ENCODE measurements at regions not wholly inside any gene's neighbourhood (a gene's known extent, or its start where the extent isn't known, plus 50 kb on each side); places are given as distances from the start of the nearest gene placed in this dataset.
"Not testable (repeated sequence)": the region's sequence is repeated elsewhere in the genome, so short reads cannot be mapped to it uniquely, and the experiment has no call there.

GRCh38 chrX:40411340-40412111 is 169.2 kb upstream of the ATP6AP2 start:
- DNase-seq (ENCODE audit: low read depth), result no peak

DNA sequence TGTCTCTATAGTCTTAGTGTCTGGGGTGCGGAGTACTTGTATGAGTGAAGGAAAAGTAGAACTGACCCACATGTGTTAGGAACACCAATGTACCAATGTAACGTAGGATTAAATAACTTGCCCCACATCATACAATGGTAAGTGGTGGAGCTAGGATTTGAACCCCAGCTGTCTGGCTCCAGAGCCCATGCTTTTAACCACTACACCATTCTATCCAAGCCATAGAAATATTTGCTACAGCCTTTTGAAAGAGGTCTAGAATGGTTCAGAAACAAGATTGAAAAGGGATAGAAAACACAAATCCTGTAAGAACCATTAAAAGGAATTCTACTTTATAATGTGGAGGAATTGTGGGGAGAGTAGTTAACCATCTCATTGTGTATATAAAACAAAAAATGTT is 169.9 kb upstream of the ATP6AP2 start:
- DNase-seq (ENCODE audit: low read depth), result no peak

GRCh38 chrX:40406330-40406859 is 174.4 kb upstream of the ATP6AP2 start:
- DNase-seq (ENCODE audit: low read depth), result no peak

GRCh38 chrX:40405399-40405798 is 175.4 kb upstream of the ATP6AP2 start:
- DNase-seq (ENCODE audit: low read depth), result no peak

DNA sequence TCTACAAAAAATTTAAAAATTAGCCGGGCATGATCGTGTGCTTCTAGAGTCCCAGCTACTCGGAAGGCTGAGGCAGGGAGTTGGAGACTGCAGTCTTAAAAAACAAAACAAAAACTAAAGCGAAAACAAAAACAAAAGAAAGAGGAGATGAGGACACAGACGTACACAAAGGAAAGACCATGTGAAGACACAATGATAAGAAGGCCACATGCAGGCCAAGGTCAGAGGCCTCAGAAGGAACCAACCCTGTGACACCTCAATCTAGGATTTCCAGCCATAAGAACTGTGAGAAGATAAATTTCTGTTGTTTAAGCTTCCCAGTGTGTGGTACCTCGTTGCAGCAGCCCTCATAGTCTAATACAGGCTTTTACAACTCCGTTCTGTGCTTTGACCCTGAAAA is 177.0 kb upstream of the ATP6AP2 start:
- no peak for DNase-seq (ENCODE audit: low read depth)

GRCh38 chrX:40402831-40403533 is 177.8 kb upstream of the ATP6AP2 start:
- peak; percentile 36 for DNase-seq (ENCODE audit: low read depth)

DNA sequence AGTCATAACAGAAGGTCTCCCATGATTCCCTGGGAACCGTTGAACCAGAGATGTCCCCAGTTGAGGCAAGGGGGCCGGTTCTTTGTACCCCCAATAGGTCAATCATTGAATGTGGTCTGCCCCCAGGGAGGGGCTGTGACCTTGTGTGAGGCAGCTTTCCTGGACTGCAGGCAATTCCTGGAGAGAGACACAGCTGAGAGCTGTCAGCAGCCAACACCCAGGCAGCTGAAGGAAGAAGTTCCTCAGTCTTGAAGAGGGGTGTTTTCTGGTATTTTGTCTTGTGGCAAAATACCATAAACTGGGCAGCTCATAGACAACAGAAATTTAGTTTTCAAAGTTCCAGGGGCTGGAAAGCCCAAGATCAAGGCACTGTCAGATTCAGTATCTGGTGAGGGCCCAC is 185.7 kb upstream of the ATP6AP2 start:
- no peak for DNase-seq (ENCODE audit: low read depth)

GRCh38 chrX:40394302-40394701 is 186.5 kb upstream of the ATP6AP2 start:
- no peak for DNase-seq (ENCODE audit: low read depth)

DNA sequence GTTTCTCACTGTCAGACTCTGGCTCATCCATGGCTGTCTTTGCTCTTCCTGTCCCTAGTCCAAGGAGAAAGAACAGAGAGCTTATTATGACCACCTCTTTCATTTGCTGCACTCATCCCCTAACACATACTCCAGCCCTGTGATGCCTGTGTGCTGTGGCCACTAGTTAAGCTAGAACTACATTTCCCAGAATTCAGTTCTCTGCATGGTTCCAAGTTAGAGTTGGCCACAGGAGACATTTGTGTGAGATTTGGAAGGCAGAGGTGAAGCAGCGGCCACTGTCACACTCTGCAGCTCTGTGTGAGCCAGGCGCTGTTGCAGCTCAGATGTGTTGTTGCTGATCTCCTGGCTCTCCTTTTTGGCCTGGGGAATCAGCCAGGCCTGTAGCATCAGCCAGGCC is 188.2 kb upstream of the ATP6AP2 start:
- no peak for DNase-seq (ENCODE audit: low read depth)

- no peak for DNase-seq (ENCODE audit: low read depth)
Observed at GRCh38 chrX:40391662-40392061, 189.1 kb upstream of the ATP6AP2 start.

DNA sequence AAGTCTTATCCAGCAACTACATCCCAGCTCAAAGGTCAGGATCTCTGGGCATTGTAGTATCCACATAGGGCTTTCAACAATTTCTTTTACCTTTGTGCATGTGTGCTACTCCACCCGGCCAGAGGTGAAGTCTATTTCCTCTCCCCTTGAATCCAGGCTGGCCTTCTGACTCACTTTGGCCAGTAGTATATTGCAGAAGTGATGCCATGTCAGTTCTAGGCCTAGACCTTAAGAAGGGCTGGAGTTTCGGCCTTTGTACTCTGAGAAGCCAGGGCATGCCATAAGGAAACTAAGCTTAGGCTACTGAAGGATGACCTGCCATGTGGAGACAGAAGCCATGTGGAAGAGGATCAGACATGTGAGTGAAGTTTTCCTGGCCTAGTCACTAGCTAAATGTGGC is 191.2 kb upstream of the ATP6AP2 start:
- DNase-seq (ENCODE audit: low read depth), result no peak

DNA sequence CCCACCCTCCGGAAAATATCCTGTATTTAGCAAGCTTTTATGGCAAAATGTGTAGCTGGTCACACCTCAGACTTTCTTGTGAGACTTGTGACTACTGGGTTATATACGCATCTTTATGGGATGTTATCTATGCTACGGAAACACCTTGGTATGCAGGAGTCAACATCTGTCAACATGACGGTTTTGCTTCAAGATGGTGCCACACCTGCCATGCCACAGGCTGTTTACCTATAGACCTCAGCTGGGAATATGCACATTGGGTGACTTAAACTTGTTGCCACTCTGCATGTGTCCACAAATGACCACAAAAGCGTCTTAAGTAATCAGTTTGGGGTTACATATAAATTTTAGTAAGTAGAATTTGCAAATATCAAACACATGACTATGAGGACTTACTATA is 192.3 kb upstream of the ATP6AP2 start:
- DNase-seq (ENCODE audit: low read depth), result no peak

- not testable (repeated sequence) for DNase-seq (ENCODE audit: low read depth)
Observed at GRCh38 chrX:40387869-40388268, 192.9 kb upstream of the ATP6AP2 start.

DNA sequence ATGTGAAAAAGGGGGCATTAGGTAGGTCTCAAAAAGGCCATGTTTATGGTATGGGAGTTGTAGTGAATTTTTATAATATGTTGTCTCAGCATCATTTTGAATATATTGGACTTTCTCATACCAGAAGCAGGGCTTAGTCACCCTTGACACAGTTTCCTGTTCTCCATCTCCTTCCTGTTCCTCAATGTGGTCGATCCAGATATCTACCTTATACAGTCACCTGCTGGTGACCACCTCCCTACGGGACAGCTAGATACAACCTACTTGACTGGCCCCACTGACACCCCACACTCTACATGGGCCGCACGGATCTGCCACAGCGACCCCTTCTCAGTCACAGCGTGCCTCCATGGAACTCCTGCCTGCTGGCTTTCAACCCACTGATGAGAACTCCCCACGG is 193.5 kb upstream of the ATP6AP2 start:
- not testable (repeated sequence) for DNase-seq (ENCODE audit: low read depth)

DNA sequence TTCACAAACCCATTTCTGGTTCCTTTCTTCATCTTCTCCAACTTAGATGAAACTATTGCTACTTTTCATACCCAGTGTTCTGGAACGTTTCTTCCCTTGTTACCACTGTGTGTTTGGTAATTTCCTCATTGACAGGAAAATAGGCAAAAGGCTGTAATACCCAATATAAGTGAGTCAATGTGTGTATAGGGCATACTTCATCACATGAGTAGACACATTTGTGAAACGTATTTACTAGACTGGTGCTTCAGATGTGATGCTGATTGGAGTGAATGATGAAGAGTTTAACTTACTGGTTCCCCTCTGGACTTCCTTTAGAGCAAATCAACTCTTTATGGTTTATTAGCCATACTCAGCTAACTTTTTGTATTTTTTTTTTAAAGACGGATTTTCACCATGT is 195.1 kb upstream of the ATP6AP2 start:
- no peak for DNase-seq (ENCODE audit: low read depth)

- DNase-seq (ENCODE audit: low read depth), result no peak
Observed at GRCh38 chrX:40385256-40385655, 195.5 kb upstream of the ATP6AP2 start.

DNA sequence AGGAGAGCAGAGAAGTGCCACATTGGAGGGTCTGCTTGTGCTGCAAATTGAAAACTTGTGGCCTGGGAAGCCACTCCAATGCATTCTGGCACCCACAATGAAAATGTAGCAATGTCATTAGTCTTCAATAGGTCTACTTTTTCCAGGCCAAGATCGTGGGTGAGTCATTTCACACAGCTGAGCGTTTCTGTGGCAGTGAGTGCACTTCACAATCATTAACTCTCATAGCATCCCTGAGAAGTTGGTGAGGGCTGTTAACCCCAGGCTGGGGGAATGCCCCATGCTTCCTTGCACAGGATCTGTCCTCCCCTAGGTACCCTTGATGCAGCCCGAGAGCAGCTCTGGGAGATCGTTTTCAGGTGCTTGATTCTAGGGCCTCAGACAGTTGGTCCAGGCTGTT is 196.8 kb upstream of the ATP6AP2 start:
- no peak for DNase-seq (ENCODE audit: low read depth)

- no peak for DNase-seq (ENCODE audit: low read depth)
Observed at GRCh38 chrX:40383360-40383759, 197.4 kb upstream of the ATP6AP2 start.

DNA sequence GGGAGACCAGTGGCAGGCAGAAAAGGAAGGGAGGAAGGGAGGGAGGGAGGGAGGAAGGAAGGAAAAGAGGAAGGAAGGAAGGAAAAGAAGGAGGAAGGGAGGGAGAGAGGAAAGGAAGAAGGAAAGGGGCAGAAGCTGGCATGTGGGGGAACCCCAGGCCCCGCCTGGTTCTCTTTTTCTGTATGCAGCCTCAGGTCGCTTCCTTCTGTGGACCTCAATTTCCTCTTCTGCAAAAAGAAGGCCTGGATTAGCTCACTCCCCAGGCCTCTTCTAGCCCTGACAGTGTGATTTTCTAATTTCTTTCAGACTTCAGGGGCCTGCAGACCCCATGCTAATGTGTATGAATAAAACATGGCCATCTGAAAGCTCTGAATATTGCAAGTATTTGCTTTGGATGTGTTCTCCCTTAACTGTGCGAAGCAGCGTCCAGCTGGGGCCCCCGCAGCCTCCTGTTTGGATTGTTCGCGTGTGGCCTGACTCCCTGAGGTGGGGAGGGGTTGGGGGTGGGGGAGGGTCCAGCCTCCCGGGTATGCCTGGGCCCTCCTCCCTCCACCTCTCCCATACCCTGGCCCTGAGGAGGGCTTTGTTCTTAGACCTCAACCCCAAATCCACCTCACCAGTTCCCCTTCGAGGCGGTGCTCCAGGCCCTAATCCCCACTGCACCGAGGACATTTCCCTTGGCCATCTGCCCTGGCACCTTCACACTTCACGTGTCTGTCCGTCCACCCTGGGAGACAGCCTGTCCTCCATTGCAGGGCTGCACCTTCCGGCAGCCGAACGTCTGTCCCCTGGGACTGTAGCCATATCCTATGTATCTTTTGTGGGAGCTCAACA is 199.9 kb upstream of the ATP6AP2 start:
- no peak for DNase-seq (ENCODE audit: low read depth)

GRCh38 chrX:40377684-40378083 is 203.1 kb upstream of the ATP6AP2 start:
- no peak for DNase-seq (ENCODE audit: low read depth)

GRCh38 chrX:40374486-40374885 is 206.3 kb upstream of the ATP6AP2 start:
- DNase-seq (ENCODE audit: low read depth), result no peak

DNA sequence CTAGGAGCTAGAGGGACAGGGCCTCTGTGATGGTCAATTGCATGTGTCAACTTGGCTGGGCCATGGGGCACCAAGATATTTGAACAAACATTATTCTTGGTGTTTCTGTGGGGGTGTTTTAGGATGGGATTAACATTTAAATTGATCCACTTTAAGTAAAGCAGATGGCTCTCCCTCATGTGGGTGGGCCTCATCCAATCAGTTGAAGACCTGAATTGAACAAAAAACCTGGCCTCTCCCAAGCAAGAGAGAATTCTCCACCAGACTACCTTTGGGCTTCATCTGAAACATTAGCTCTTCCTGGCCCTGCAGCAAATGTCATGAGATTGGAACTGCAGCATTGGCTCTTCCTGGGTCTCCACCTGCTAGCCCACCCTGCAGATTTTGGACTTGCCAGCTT is 207.1 kb upstream of the ATP6AP2 start:
- DNase-seq (ENCODE audit: low read depth), result no peak

DNA sequence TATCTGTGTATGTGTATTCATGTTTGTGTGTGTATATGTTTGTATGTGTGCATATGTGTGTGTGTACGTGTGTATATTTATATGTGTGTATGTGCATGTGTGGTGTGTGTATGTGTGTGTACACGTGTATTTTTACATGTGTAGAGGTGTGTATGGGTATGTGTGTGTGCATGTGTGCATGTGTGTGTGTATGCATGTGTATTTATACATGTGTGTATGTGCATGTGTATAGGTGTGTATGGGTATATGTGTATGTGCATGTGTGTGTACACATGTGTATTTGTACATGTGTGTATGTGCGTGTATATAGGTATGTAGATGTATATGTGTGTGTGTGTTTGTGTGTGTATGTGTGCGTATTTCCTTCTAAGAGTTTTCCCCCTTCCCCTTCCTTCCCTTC is 207.7 kb upstream of the ATP6AP2 start:
- DNase-seq (ENCODE audit: low read depth), result no peak
